22Rv1 (cell line): ENCODE measurements at regions not wholly inside any gene's neighbourhood (a gene's known extent, or its start where the extent isn't known, plus 50 kb on each side); places are given as distances from the start of the nearest gene placed in this dataset.

ENCODE experiments used
- H3K27ac ChIP-seq: fragments of 450-650 bp; 2 replicates; pipeline ENCODE4 v1.5.1; 2017
- CTCF ChIP-seq: fragments of 450-650 bp; IDR thresholded peaks from 2 replicates; pipeline ENCODE4 v1.5.1; 2017; ENCODE audit warnings: mild to moderate bottlenecking
- ZFX ChIP-seq: fragments of 450-650 bp; IDR thresholded peaks from 2 replicates; pipeline ENCODE4 v1.6.1; 2017; ENCODE audit warnings: antibody characterized with exemption, borderline replicate concordance

- H3K27ac ChIP-seq = no peak overlapping the region
Measured at GRCh38 chr5:135116160-135116561, 82.1 kb upstream of the PITX1 start.

GRCh38 chr5:135115591-135115990 is 81.6 kb upstream of the PITX1 start:
- H3K27ac ChIP-seq = no peak overlapping the region
- TF ChIP-seq ZFX (no peak), CTCF (no peak)

More at GRCh38 chr5:135116160-135116561, 82.1 kb upstream of the PITX1 start:
- TF ChIP-seq CTCF (no peak), ZFX (no peak)

GRCh38 chr5:135114759-135115158 is 80.7 kb upstream of the PITX1 start:
- TF ChIP-seq ZFX (no peak), CTCF (no peak)

GRCh38 chr5:135112008-135112725 is 78.1 kb upstream of the PITX1 start:
- TF ChIP-seq ZFX (no peak), CTCF (no peak)
- H3K27ac ChIP-seq = no peak overlapping the region

More at GRCh38 chr5:135114759-135115158, 80.7 kb upstream of the PITX1 start:
- H3K27ac ChIP-seq = no peak overlapping the region

GRCh38 chr5:135110785-135111596 is 77.0 kb upstream of the PITX1 start:
- no peak overlapping the region for H3K27ac ChIP-seq
- TF ChIP-seq ZFX = no peak
- no peak for TF ChIP-seq CTCF

GRCh38 chr5:135108992-135109391 is 75.0 kb upstream of the PITX1 start:
- H3K27ac ChIP-seq = no peak overlapping the region
- no peak for TF ChIP-seq CTCF
- TF ChIP-seq ZFX = no peak

- H3K27ac ChIP-seq = no peak overlapping the region
- no peak for TF ChIP-seq ZFX
- TF ChIP-seq CTCF = no peak
Measured at GRCh38 chr5:135108569-135108968, 74.5 kb upstream of the PITX1 start.
